ENCODE measurements at regions not wholly inside any gene's neighbourhood (a gene's known extent, or its start where the extent isn't known, plus 50 kb on each side); places are given as distances from the start of the nearest gene placed in this dataset.
"Not testable (repeated sequence)": the region's sequence is repeated elsewhere in the genome, so short reads cannot be mapped to it uniquely, and the experiment has no call there.

GRCh38 chr6:50394139-50394538 lies 319.2 kb upstream of the TFAP2D start:
- H3K36me3 ChIP-seq (ENCODE audit: control insufficient read depth in 1 of 2, insufficient read depth in 2 of 2, low read depth in 1 of 2, low read length in 2 of 2); H3K4me3 ChIP-seq (ENCODE audit: insufficient read depth in 1 of 2, low read depth in 1 of 2, low read length in 2 of 2); H4K91ac ChIP-seq (ENCODE audit: low read length); H3K9ac ChIP-seq (ENCODE audit: low read length); H3K14ac ChIP-seq (ENCODE audit: low read length in 2 of 2); H3K79me1 ChIP-seq (replicated peaks; ENCODE audit: low read length, poor library complexity, severe bottlenecking); H2AFZ ChIP-seq (ENCODE audit: low read depth, low read length); H2BK5ac ChIP-seq (ENCODE audit: low read depth, low read length, poor library complexity, severe bottlenecking); H3K9me3 ChIP-seq (ENCODE audit: control insufficient read depth, low read length); H3K4me2 ChIP-seq (ENCODE audit: low read length, poor library complexity, severe bottlenecking); H3K4me1 ChIP-seq (ENCODE audit: control insufficient read depth, insufficient read depth, low read depth, low read length); H3K18ac ChIP-seq (ENCODE audit: low read depth in 1 of 2, low read length in 2 of 2); H4K8ac ChIP-seq (ENCODE audit: low read length); H2BK120ac ChIP-seq (ENCODE audit: low read depth, low read length); H3K4ac ChIP-seq (ENCODE audit: low read depth in 1 of 2, low read length in 2 of 2); H2BK12ac ChIP-seq (ENCODE audit: low read length in 2 of 2); H3K27me3 ChIP-seq (ENCODE audit: control insufficient read depth in 1 of 2, insufficient read depth in 1 of 2, low read length in 2 of 2); H3K27ac ChIP-seq (ENCODE audit: low read length, poor library complexity, severe bottlenecking); H2AK5ac ChIP-seq (ENCODE audit: low read length, severe bottlenecking); H3K23ac ChIP-seq (ENCODE audit: low read length in 2 of 2); DNase-seq; H2BK15ac ChIP-seq (ENCODE audit: low read depth, poor library complexity, severe bottlenecking): not testable (repeated sequence)
- WGBS = no CpG with 5 or more reads among the region's 1 CpG

- no peak overlapping the region for H4K91ac ChIP-seq (ENCODE audit: low read length)
- 33% methylated on average over 3 of the region's 3 CpGs for WGBS
- no peaks in the 10 kb centered on the region for H3K4me1 ChIP-seq (ENCODE audit: control insufficient read depth, insufficient read depth, low read depth, low read length)
- no peak overlapping the region for H3K4ac ChIP-seq (ENCODE audit: low read depth in 1 of 2, low read length in 2 of 2)
- no peak overlapping the region for H2BK12ac ChIP-seq (ENCODE audit: low read length in 2 of 2)
- H3K23ac ChIP-seq (ENCODE audit: low read length in 2 of 2) = no peak overlapping the region
- H2BK120ac ChIP-seq (ENCODE audit: low read depth, low read length) = no peak overlapping the region
- H2AFZ ChIP-seq (ENCODE audit: low read depth, low read length) = no peak overlapping the region
- no peaks in the 10 kb centered on the region for H3K36me3 ChIP-seq (ENCODE audit: control insufficient read depth in 1 of 2, insufficient read depth in 2 of 2, low read depth in 1 of 2, low read length in 2 of 2)
- no peak overlapping the region for H3K27ac ChIP-seq (ENCODE audit: low read length, poor library complexity, severe bottlenecking)
- H3K27me3 ChIP-seq (ENCODE audit: control insufficient read depth in 1 of 2, insufficient read depth in 1 of 2, low read length in 2 of 2) = no peaks in the 10 kb centered on the region
- H3K9me3 ChIP-seq (ENCODE audit: control insufficient read depth, low read length) = no peaks in the 10 kb centered on the region
- DNase-seq = no peak
- no peak overlapping the region for H2BK15ac ChIP-seq (ENCODE audit: low read depth, poor library complexity, severe bottlenecking)
- no peak overlapping the region for H3K14ac ChIP-seq (ENCODE audit: low read length in 2 of 2)
- no peak overlapping the region for H3K18ac ChIP-seq (ENCODE audit: low read depth in 1 of 2, low read length in 2 of 2)
- no peak overlapping the region for H3K4me3 ChIP-seq (ENCODE audit: insufficient read depth in 1 of 2, low read depth in 1 of 2, low read length in 2 of 2)
- H3K9ac ChIP-seq (ENCODE audit: low read length) = no peak overlapping the region
- no peak overlapping the region for H2BK5ac ChIP-seq (ENCODE audit: low read depth, low read length, poor library complexity, severe bottlenecking)
- no peak overlapping the region for H3K4me2 ChIP-seq (ENCODE audit: low read length, poor library complexity, severe bottlenecking)
- no peak overlapping the region for H4K8ac ChIP-seq (ENCODE audit: low read length)
- no peaks in the 10 kb centered on the region for H3K79me1 ChIP-seq (replicated peaks; ENCODE audit: low read length, poor library complexity, severe bottlenecking)
- H2AK5ac ChIP-seq (ENCODE audit: low read length, severe bottlenecking) = no peak overlapping the region
Measured at GRCh38 chr6:50404643-50405042, 308.7 kb upstream of the TFAP2D start.

GRCh38 chr6:50410579-50410978 lies 302.7 kb upstream of the TFAP2D start:
- Histone ChIP-seq H3K79me1 (replicated peaks; ENCODE audit: low read length, poor library complexity, severe bottlenecking) (no peaks in the 10 kb centered on the region), H3K14ac (ENCODE audit: low read length in 2 of 2) (no peak overlapping the region), H3K27me3 (ENCODE audit: control insufficient read depth in 1 of 2, insufficient read depth in 1 of 2, low read length in 2 of 2) (no peaks in the 10 kb centered on the region), H3K9me3 (ENCODE audit: control insufficient read depth, low read length) (no peaks in the 10 kb centered on the region), H3K18ac (ENCODE audit: low read depth in 1 of 2, low read length in 2 of 2) (no peak overlapping the region), H3K4me1 (ENCODE audit: control insufficient read depth, insufficient read depth, low read depth, low read length) (no peaks in the 10 kb centered on the region), H3K9ac (ENCODE audit: low read length) (no peak overlapping the region), H3K36me3 (ENCODE audit: control insufficient read depth in 1 of 2, insufficient read depth in 2 of 2, low read depth in 1 of 2, low read length in 2 of 2) (no peaks in the 10 kb centered on the region), H2BK120ac (ENCODE audit: low read depth, low read length) (no peak overlapping the region), H3K4me2 (ENCODE audit: low read length, poor library complexity, severe bottlenecking) (no peak overlapping the region), H2BK15ac (ENCODE audit: low read depth, poor library complexity, severe bottlenecking) (no peak overlapping the region), H2AK5ac (ENCODE audit: low read length, severe bottlenecking) (no peak overlapping the region), H3K4ac (ENCODE audit: low read depth in 1 of 2, low read length in 2 of 2) (no peak overlapping the region), H2BK12ac (ENCODE audit: low read length in 2 of 2) (no peak overlapping the region), H4K8ac (ENCODE audit: low read length) (no peak overlapping the region), H3K23ac (ENCODE audit: low read length in 2 of 2) (no peak overlapping the region), H4K91ac (ENCODE audit: low read length) (no peak overlapping the region), H3K27ac (ENCODE audit: low read length, poor library complexity, severe bottlenecking) (no peak overlapping the region), H2BK5ac (ENCODE audit: low read depth, low read length, poor library complexity, severe bottlenecking) (no peak overlapping the region), H3K4me3 (ENCODE audit: insufficient read depth in 1 of 2, low read depth in 1 of 2, low read length in 2 of 2) (no peak overlapping the region), H2AFZ (ENCODE audit: low read depth, low read length) (no peak overlapping the region)
- WGBS = 47% methylated on average over 1 of the region's 1 CpG
- no peak for DNase-seq

GRCh38 chr6:50421041-50421440 lies 292.3 kb upstream of the TFAP2D start:
- not testable (repeated sequence) for H3K4me3 ChIP-seq (ENCODE audit: insufficient read depth in 1 of 2, low read depth in 1 of 2, low read length in 2 of 2); H3K27ac ChIP-seq (ENCODE audit: low read length, poor library complexity, severe bottlenecking); H2BK15ac ChIP-seq (ENCODE audit: low read depth, poor library complexity, severe bottlenecking); H3K4me2 ChIP-seq (ENCODE audit: low read length, poor library complexity, severe bottlenecking); H4K8ac ChIP-seq (ENCODE audit: low read length); DNase-seq; H3K4me1 ChIP-seq (ENCODE audit: control insufficient read depth, insufficient read depth, low read depth, low read length); H3K23ac ChIP-seq (ENCODE audit: low read length in 2 of 2); H3K79me1 ChIP-seq (replicated peaks; ENCODE audit: low read length, poor library complexity, severe bottlenecking); H2BK120ac ChIP-seq (ENCODE audit: low read depth, low read length); H3K27me3 ChIP-seq (ENCODE audit: control insufficient read depth in 1 of 2, insufficient read depth in 1 of 2, low read length in 2 of 2); H2BK5ac ChIP-seq (ENCODE audit: low read depth, low read length, poor library complexity, severe bottlenecking); H3K9ac ChIP-seq (ENCODE audit: low read length); H2AFZ ChIP-seq (ENCODE audit: low read depth, low read length); H3K14ac ChIP-seq (ENCODE audit: low read length in 2 of 2); H3K18ac ChIP-seq (ENCODE audit: low read depth in 1 of 2, low read length in 2 of 2); H3K36me3 ChIP-seq (ENCODE audit: control insufficient read depth in 1 of 2, insufficient read depth in 2 of 2, low read depth in 1 of 2, low read length in 2 of 2); H4K91ac ChIP-seq (ENCODE audit: low read length); H2BK12ac ChIP-seq (ENCODE audit: low read length in 2 of 2); H3K9me3 ChIP-seq (ENCODE audit: control insufficient read depth, low read length); H3K4ac ChIP-seq (ENCODE audit: low read depth in 1 of 2, low read length in 2 of 2); H2AK5ac ChIP-seq (ENCODE audit: low read length, severe bottlenecking)
- 82% methylated on average over 8 of the region's 8 CpGs for WGBS
